GM12878 (cell line): ENCODE measurements at regions not wholly inside any gene's neighbourhood (a gene's known extent, or its start where the extent isn't known, plus 50 kb on each side); places are given as distances from the start of the nearest gene placed in this dataset.

Source experiments
- JUNB ChIP-seq: IDR thresholded peaks from 2 replicates; pipeline ENCODE4 v1.6.1; 2016; ENCODE audit warnings: antibody characterized with exemption, mild to moderate bottlenecking
- MYC ChIP-seq: IDR thresholded peaks from 2 replicates; pipeline ENCODE4 v1.6.1; 2011; ENCODE audit warnings: mild to moderate bottlenecking, low read length, moderate library complexity, inconsistent platforms; ENCODE audit not compliant: insufficient read depth, insufficient replicate concordance, insufficient read length, severe bottlenecking
- POLR2A ChIP-seq: IDR thresholded peaks from 2 replicates; pipeline ENCODE4 v1.6.1; 2011; ENCODE audit warnings: low read depth, mild to moderate bottlenecking, low read length
- RFX5 ChIP-seq: IDR thresholded peaks from 2 replicates; pipeline ENCODE4 v1.6.1; 2011; ENCODE audit warnings: low read depth, low read length, improper control_type of control experiment
- STAT1 ChIP-seq: fragments of 450-650 bp; conservative IDR thresholded peaks from 2 replicates; pipeline ENCODE4 v1.6.1; 2014; ENCODE audit warnings: antibody characterized with exemption, mild to moderate bottlenecking
- TF ChIP-seq, protein P1 (sequence below), 3 experiments: IDR thresholded peaks in 2 of 3; conservative IDR thresholded peaks in 1 of 3; 2 replicates each; pipeline ENCODE4 v1.5.1; 2011; ENCODE audit warnings: low read depth in 3 of 3, low read length in 3 of 3, mild to moderate bottlenecking in 3 of 3, control low read depth in 2 of 3, moderate library complexity in 2 of 3, inconsistent platforms in 1 of 3, mixed read lengths in 1 of 3; ENCODE audit not compliant: control insufficient read depth in 2 of 3, insufficient read depth in 1 of 3; ENCODE audit errors: extremely low read depth in 1 of 3
- TF ChIP-seq, protein P2 (sequence below): IDR thresholded peaks from 2 replicates; pipeline ENCODE4 v1.6.1; 2012; ENCODE audit warnings: low read depth, low read length, improper control_type of control experiment

DNA sequence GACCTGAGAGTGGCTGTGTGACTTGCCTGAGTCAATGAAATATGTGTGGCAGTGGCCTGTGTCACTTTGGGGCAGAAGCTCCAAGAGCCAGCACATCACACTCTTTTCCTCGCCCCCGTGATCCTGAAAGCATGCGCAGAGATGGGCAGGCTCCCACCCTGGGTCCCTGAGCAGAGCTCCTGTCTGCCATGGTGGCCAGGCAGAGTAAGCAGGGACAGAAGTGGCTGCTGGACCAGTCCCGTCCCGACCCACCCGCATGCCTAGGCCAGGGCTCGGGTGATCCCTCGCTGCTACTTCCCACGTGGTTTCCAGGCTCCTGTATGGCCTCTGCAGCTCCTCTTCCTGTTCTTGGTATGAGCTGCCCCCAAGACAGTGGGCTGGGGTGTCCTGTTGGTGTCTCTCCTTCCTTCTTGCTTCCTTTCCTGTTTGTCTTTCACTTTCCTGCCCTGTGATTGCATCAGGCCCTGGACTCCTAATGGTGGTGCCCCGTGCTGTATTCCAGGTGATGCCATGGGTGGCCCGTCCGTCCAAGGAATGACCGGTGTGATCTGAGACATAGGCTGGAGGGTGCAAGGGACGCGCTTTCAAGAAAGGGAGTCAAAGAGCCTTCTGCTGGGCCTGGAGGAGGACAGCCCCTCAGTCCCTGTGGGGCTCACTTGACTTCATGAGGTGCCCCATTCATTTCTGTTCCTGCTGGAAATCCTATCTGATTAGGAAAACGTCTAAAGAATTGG, 71.4 kb upstream of the SHH start:
- TF ChIP-seq MYC (no peak), POLR2A (no peak), JUNB (no peak), STAT1 (no peak), RFX5 (no peak)
- TF ChIP-seq, protein P1, sequence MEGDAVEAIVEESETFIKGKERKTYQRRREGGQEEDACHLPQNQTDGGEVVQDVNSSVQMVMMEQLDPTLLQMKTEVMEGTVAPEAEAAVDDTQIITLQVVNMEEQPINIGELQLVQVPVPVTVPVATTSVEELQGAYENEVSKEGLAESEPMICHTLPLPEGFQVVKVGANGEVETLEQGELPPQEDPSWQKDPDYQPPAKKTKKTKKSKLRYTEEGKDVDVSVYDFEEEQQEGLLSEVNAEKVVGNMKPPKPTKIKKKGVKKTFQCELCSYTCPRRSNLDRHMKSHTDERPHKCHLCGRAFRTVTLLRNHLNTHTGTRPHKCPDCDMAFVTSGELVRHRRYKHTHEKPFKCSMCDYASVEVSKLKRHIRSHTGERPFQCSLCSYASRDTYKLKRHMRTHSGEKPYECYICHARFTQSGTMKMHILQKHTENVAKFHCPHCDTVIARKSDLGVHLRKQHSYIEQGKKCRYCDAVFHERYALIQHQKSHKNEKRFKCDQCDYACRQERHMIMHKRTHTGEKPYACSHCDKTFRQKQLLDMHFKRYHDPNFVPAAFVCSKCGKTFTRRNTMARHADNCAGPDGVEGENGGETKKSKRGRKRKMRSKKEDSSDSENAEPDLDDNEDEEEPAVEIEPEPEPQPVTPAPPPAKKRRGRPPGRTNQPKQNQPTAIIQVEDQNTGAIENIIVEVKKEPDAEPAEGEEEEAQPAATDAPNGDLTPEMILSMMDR (IDR thresholded peaks at IDR 0.05 in 2 of 3, conservative IDR thresholded peaks at IDR 0.05 in 1 of 3; ENCODE audit: control insufficient read depth in 2 of 3, extremely low read depth in 1 of 3, insufficient read depth in 1 of 3, low read depth in 3 of 3, low read length in 3 of 3): no peak
- TF ChIP-seq, protein P2, sequence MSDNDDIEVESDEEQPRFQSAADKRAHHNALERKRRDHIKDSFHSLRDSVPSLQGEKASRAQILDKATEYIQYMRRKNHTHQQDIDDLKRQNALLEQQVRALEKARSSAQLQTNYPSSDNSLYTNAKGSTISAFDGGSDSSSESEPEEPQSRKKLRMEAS: no peak
